HCT116 (cell line): ENCODE measurements at regions not wholly inside any gene's neighbourhood (a gene's known extent, or its start where the extent isn't known, plus 50 kb on each side); places are given as distances from the start of the nearest gene placed in this dataset.

Experiments
- ATAC-seq: fragments of 200-7000 bp; cut with Tn5 transposase; 2 replicates; pipeline ENCODE4 v1.9.1; 2020; ENCODE audit warnings: mild to moderate bottlenecking, moderate library complexity
- BruUV-seq: library from RNA; stranded (reverse); fragments of 400-500 nt; replicated peaks from 2 replicates; lab custom pipeline; 2021; lab: Mats Ljungman, UMichigan
- CTCF ChIA-PET: fragments of 300-600 bp; sonication (Branson Sonifier 250); formaldehyde crosslinking; loops from one replicate; lab custom pipeline; 2021; ENCODE audit warnings: antibody characterized with exemption; lab: Charles Lee
- POLR2A ChIA-PET: fragments of 300-600, 350-600 bp; sonication (Branson Sonifier 250); formaldehyde crosslinking; loops from one replicate; lab custom pipeline; 2021; ENCODE audit warnings: antibody characterized with exemption; lab: Charles Lee
- RAD21 ChIA-PET, 2 experiments: fragments of 300-600 bp; sonication (Branson Sonifier 250); formaldehyde crosslinking; loops; one replicate each; lab custom pipeline; 2023; ENCODE audit warnings: low total read pairs in 2 of 2; ENCODE audit not compliant: uncharacterized antibody in 2 of 2, unreplicated experiment in 2 of 2, low non-redundant PET in 1 of 2; lab: Charles Lee
- DNase-seq: peaks from one replicate; pipeline ENCODE4 v3.0.0-alpha.2; 2010; ENCODE audit warnings: low read depth, low spot score
- H2AFZ ChIP-seq: fragments of 200-600 bp; shearing (Covaris generic), sonication (generic); 2 replicates; pipeline ENCODE4 v1.6.1; 2017; ENCODE audit warnings: low read depth, mixed run types, mixed read lengths, antibody characterized with exemption, low read length; ENCODE audit not compliant: poor library complexity, severe bottlenecking
- H3K27ac ChIP-seq: 2 replicates; pipeline ENCODE4 v1.5.1; 2012; ENCODE audit warnings: low read depth, low read length
- H3K27me3 ChIP-seq: fragments of 200-600 bp; sonication (generic); 2 replicates; pipeline ENCODE4 v1.6.1; 2016; ENCODE audit warnings: mixed run types, low read length, mixed read lengths; ENCODE audit not compliant: insufficient read depth
- H3K36me3 ChIP-seq, 2 experiments: fragments of 200-500 bp in 1 of 2; fragments of 200-600 bp in 1 of 2; sonication (Bioruptor generic) in 1 of 2; sonication (generic) in 1 of 2; 2 replicates each; pipeline versions ENCODE4 v1.5.1 to v1.6.1; 2014 to 2016; ENCODE audit warnings: low read length in 2 of 2, inconsistent platforms in 1 of 2, mixed read lengths in 1 of 2, mixed run types in 1 of 2; ENCODE audit not compliant: insufficient read depth in 2 of 2, control insufficient read depth in 1 of 2
- H3K4me1 ChIP-seq, 2 experiments: fragments of 200-600 bp in 1 of 2; sonication (generic) in 1 of 2; 2 replicates each; pipeline versions ENCODE4 v1.5.1 to v1.6.1; 2012 to 2017; ENCODE audit warnings: low read length in 2 of 2, inconsistent platforms in 1 of 2, mild to moderate bottlenecking in 1 of 2, mixed read lengths in 1 of 2, mixed run types in 1 of 2, moderate library complexity in 1 of 2; ENCODE audit not compliant: insufficient read depth in 2 of 2, control insufficient read depth in 1 of 2
- H3K4me2 ChIP-seq: fragments of 200-600 bp; sonication (generic); 2 replicates; pipeline ENCODE4 v1.6.1; 2017; ENCODE audit warnings: mixed run types, low read length, mixed read lengths
- H3K4me3 ChIP-seq, 2 experiments: fragments of 200-600 bp in 1 of 2; sonication (generic) in 1 of 2; replicated peaks in 1 of 2; 2 replicates each; pipeline ENCODE4 v1.5.1; 2011 to 2016; ENCODE audit warnings: low read length in 2 of 2, control low read depth in 1 of 2, low read depth in 1 of 2, mild to moderate bottlenecking in 1 of 2, mixed read lengths in 1 of 2, mixed run types in 1 of 2
- H3K79me2 ChIP-seq: fragments of 200-600 bp; sonication (generic); 2 replicates; pipeline ENCODE4 v1.6.1; 2017; ENCODE audit warnings: mild to moderate bottlenecking, mixed run types, low read length, moderate library complexity, mixed read lengths; ENCODE audit not compliant: insufficient read depth
- H3K9ac ChIP-seq: fragments of 200-600 bp; sonication (generic); 2 replicates; pipeline ENCODE4 v1.6.1; 2016; ENCODE audit warnings: low read length, mixed read lengths
- H3K9me2 ChIP-seq: fragments of 200-600 bp; sonication (generic), shearing (Covaris generic); 2 replicates; pipeline ENCODE4 v1.6.1; 2017; ENCODE audit warnings: mixed run types, mild to moderate bottlenecking, moderate library complexity; ENCODE audit not compliant: insufficient read depth
- H3K9me3 ChIP-seq, 2 experiments: fragments of 200-500 bp in 1 of 2; fragments of 200-600 bp in 1 of 2; sonication (Bioruptor generic) in 1 of 2; sonication (generic) in 1 of 2; 2 replicates each; pipeline ENCODE4 v1.6.1; 2014 to 2017; ENCODE audit warnings: low read length in 2 of 2, mixed read lengths in 2 of 2, inconsistent platforms in 1 of 2, low read depth in 1 of 2, mild to moderate bottlenecking in 1 of 2, mixed run types in 1 of 2, moderate library complexity in 1 of 2; ENCODE audit not compliant: control insufficient read depth in 1 of 2, insufficient read depth in 1 of 2
- H4K20me1 ChIP-seq: fragments of 200-600 bp; sonication (generic), shearing (Covaris generic); 2 replicates; pipeline ENCODE4 v1.6.1; 2017; ENCODE audit warnings: mixed run types, mild to moderate bottlenecking, moderate library complexity; ENCODE audit not compliant: insufficient read depth
- CBX3 ChIP-seq: IDR thresholded peaks from 2 replicates; pipeline ENCODE4 v1.6.1; 2012; ENCODE audit warnings: low read depth
- CEBPB ChIP-seq: IDR thresholded peaks from 2 replicates; pipeline ENCODE4 v1.6.1; 2012; ENCODE audit warnings: low read depth
- CTCF ChIP-seq, 3 experiments: fragments of 200-600 bp in 1 of 3; sonication (generic) in 1 of 3; IDR thresholded peaks in 2 of 3; conservative IDR thresholded peaks in 1 of 3; 2 replicates each; pipeline ENCODE4 v1.5.1; 2012 to 2017; ENCODE audit warnings: low read depth in 2 of 3, low read length in 2 of 3, antibody characterized with exemption in 1 of 3, borderline replicate concordance in 1 of 3, control low read depth in 1 of 3, mild to moderate bottlenecking in 1 of 3, mixed read lengths in 1 of 3, mixed run types in 1 of 3, moderate library complexity in 1 of 3; ENCODE audit not compliant: insufficient read depth in 1 of 3
- ELF1 ChIP-seq: IDR thresholded peaks from 2 replicates; pipeline ENCODE4 v1.6.1; 2012; ENCODE audit warnings: low read depth, borderline replicate concordance
- FOSL1 ChIP-seq: IDR thresholded peaks from 2 replicates; pipeline ENCODE4 v1.6.1; 2012; ENCODE audit warnings: low read depth
- JUND ChIP-seq: IDR thresholded peaks from 2 replicates; pipeline ENCODE4 v1.6.1; 2012
- POLR2A ChIP-seq: IDR thresholded peaks from 2 replicates; pipeline ENCODE4 v1.7.0; 2011; ENCODE audit warnings: borderline replicate concordance; ENCODE audit not compliant: insufficient read depth, insufficient read length; ENCODE audit errors: extremely low read depth
- POLR2AphosphoS5 ChIP-seq: IDR thresholded peaks from 2 replicates; pipeline ENCODE4 v1.6.1; 2011; ENCODE audit warnings: mild to moderate bottlenecking, low read depth, low read length, moderate library complexity
- RAD21 ChIP-seq: IDR thresholded peaks from 2 replicates; pipeline ENCODE4 v1.6.1; 2012; ENCODE audit warnings: low read depth, mild to moderate bottlenecking
- SP1 ChIP-seq: IDR thresholded peaks from 2 replicates; pipeline ENCODE4 v1.6.1; 2012; ENCODE audit warnings: low read depth
- TCF7L2 ChIP-seq: IDR thresholded peaks from 2 replicates; pipeline ENCODE4 v1.7.0; 2011; ENCODE audit warnings: borderline replicate concordance, inconsistent platforms; ENCODE audit not compliant: insufficient read depth, insufficient read length; ENCODE audit errors: extremely low read depth
- YY1 ChIP-seq: IDR thresholded peaks from 2 replicates; pipeline ENCODE4 v1.6.1; 2011; ENCODE audit warnings: low read length, low read depth, moderate library complexity, mild to moderate bottlenecking; ENCODE audit not compliant: insufficient replicate concordance; ENCODE audit errors: extremely low read depth
- ZFX ChIP-seq: fragments of 450-650 bp; IDR thresholded peaks from 2 replicates; pipeline ENCODE4 v1.6.1; 2017
- intact Hi-C: fragments of 100-400 bp; cut with micrococcal nuclease; formaldehyde crosslinking; loops from 2 replicates; pipeline ENCODE4 v1.10.0; 2022
- TF ChIP-seq, protein P1 (sequence below): IDR thresholded peaks from 2 replicates; pipeline ENCODE4 v1.6.1; 2012
- TF ChIP-seq, protein P2 (sequence below): IDR thresholded peaks from 2 replicates; pipeline ENCODE4 v1.6.1; 2011; ENCODE audit warnings: mild to moderate bottlenecking, low read length, moderate library complexity; ENCODE audit not compliant: insufficient replicate concordance; ENCODE audit errors: extremely low read depth

DNA sequence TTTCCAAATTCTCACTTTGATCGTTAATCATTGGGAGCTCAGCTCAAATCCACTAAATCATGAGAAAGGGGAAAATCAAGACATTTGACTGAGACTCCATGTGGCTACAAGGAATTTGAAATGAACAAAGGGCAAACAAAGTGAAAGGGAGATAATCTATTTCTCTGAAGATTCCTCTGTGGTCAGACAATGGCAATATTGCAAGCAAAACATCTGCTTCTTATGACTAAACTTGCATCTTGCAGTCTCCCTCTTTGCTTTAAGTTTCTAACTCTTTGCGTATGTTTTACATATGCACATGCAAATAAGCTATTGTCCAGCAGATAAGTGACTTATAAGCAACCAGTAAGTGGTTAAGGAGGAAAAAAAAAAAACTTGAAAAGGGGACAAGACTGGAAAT, 299.1 kb upstream of the NXPH2 start (continued):
- TF ChIP-seq CTCF (IDR thresholded peaks at IDR 0.05 in 2 of 3, conservative IDR thresholded peaks at IDR 0.05 in 1 of 3; ENCODE audit: borderline replicate concordance in 1 of 3, insufficient read depth in 1 of 3, low read depth in 2 of 3, low read length in 2 of 3) = no peak
- no peak for TF ChIP-seq CBX3
- TF ChIP-seq, all 23 proteins: peak for 0

GRCh38 chr2:139078376-139078775, 298.2 kb upstream of the NXPH2 start:
- ATAC-seq = no peak
- Histone ChIP-seq H3K4me1 (no peaks in the 10 kb centered on the region), H3K36me3 (no peaks in the 10 kb centered on the region), H3K27ac (no peak overlapping the region), H4K20me1 (no peaks in the 10 kb centered on the region), H3K27me3 (no peaks in the 10 kb centered on the region), H3K9me3 (no peaks in the 10 kb centered on the region), H3K9me2 (no peaks in the 10 kb centered on the region), H3K4me3 (no peak overlapping the region), H3K9ac (no peak overlapping the region), H2AFZ (no peak overlapping the region), H3K4me2 (no peak overlapping the region), H3K79me2 (no peaks in the 10 kb centered on the region)
- DNase-seq = no peak
- no TSS peak for BruUV-seq
- POLR2A ChIA-PET = no interaction called here
- CTCF ChIA-PET = no interaction called here
- intact Hi-C loops = no loop called here
- RAD21 ChIA-PET = no interaction called here
- TF ChIP-seq, protein P1, sequence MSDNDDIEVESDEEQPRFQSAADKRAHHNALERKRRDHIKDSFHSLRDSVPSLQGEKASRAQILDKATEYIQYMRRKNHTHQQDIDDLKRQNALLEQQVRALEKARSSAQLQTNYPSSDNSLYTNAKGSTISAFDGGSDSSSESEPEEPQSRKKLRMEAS = no peak
- no peak for TF ChIP-seq CBX3
- TF ChIP-seq POLR2A = no peak
- no peak for TF ChIP-seq YY1
- TF ChIP-seq ELF1 = no peak
- TF ChIP-seq POLR2AphosphoS5 = no peak
- no peak for TF ChIP-seq RAD21
- no peak for TF ChIP-seq CEBPB
- no peak for TF ChIP-seq SP1
- TF ChIP-seq ZFX = no peak
- TF ChIP-seq JUND = no peak
- TF ChIP-seq FOSL1 = no peak
- no peak for TF ChIP-seq TCF7L2
- TF ChIP-seq, protein P2, sequence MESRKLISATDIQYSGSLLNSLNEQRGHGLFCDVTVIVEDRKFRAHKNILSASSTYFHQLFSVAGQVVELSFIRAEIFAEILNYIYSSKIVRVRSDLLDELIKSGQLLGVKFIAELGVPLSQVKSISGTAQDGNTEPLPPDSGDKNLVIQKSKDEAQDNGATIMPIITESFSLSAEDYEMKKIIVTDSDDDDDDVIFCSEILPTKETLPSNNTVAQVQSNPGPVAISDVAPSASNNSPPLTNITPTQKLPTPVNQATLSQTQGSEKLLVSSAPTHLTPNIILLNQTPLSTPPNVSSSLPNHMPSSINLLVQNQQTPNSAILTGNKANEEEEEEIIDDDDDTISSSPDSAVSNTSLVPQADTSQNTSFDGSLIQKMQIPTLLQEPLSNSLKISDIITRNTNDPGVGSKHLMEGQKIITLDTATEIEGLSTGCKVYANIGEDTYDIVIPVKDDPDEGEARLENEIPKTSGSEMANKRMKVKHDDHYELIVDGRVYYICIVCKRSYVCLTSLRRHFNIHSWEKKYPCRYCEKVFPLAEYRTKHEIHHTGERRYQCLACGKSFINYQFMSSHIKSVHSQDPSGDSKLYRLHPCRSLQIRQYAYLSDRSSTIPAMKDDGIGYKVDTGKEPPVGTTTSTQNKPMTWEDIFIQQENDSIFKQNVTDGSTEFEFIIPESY = no peak
